ENCODE measurements at regions not wholly inside any gene's neighbourhood (a gene's known extent, or its start where the extent isn't known, plus 50 kb on each side); places are given as distances from the start of the nearest gene placed in this dataset.

DNA sequence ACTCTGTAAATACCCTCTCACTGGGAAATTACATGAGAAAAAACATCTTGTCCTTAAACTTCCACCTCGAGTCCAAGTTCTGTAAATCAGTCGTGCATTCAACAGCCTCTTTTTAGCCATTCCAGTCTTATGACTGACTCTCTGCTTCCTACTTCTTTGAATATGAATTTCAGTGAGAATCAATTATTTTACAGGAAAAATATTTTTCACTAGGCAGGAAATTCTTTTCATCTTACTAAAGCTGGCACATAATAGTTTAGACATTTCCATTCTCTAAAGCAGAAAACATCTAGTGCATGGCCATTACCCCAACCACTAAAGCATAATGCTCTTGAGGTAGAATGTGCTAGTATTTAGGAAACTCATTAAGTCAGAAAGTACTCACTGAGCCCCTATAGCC, 565.7 kb upstream of the FAT1 start:
- TF ChIP-seq, protein P1, sequence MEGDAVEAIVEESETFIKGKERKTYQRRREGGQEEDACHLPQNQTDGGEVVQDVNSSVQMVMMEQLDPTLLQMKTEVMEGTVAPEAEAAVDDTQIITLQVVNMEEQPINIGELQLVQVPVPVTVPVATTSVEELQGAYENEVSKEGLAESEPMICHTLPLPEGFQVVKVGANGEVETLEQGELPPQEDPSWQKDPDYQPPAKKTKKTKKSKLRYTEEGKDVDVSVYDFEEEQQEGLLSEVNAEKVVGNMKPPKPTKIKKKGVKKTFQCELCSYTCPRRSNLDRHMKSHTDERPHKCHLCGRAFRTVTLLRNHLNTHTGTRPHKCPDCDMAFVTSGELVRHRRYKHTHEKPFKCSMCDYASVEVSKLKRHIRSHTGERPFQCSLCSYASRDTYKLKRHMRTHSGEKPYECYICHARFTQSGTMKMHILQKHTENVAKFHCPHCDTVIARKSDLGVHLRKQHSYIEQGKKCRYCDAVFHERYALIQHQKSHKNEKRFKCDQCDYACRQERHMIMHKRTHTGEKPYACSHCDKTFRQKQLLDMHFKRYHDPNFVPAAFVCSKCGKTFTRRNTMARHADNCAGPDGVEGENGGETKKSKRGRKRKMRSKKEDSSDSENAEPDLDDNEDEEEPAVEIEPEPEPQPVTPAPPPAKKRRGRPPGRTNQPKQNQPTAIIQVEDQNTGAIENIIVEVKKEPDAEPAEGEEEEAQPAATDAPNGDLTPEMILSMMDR (IDR thresholded peaks at IDR 0.05): no peak
- TF ChIP-seq POLR2A (IDR thresholded peaks at IDR 0.05): no peak

Measured in body of pancreas (tissue), 4 donors.